WI38 (cell line): ENCODE measurements at regions not wholly inside any gene's neighbourhood (a gene's known extent, or its start where the extent isn't known, plus 50 kb on each side); places are given as distances from the start of the nearest gene placed in this dataset.

Experiments
- H3K4me3 ChIP-seq: 2 replicates; pipeline ENCODE4 v1.5.1; 2011; ENCODE audit warnings: low read depth, mild to moderate bottlenecking, control low read depth, low read length
- CTCF ChIP-seq: IDR thresholded peaks from 2 replicates; pipeline ENCODE4 v1.5.1; 2012; ENCODE audit warnings: low read depth, mild to moderate bottlenecking, control low read depth, low read length

- TF ChIP-seq CTCF = no peak
Observed at GRCh38 chr22:27651486-27651885, 150.1 kb downstream of the MN1 start.

GRCh38 chr22:27654546-27655445 lies 146.8 kb downstream of the MN1 start:
- TF ChIP-seq CTCF = no peak
- H3K4me3 ChIP-seq = no peak overlapping the region

More at GRCh38 chr22:27651486-27651885, 150.1 kb downstream of the MN1 start:
- H3K4me3 ChIP-seq = no peak overlapping the region

GRCh38 chr22:27655582-27656185 lies 145.9 kb downstream of the MN1 start:
- TF ChIP-seq CTCF = no peak
- H3K4me3 ChIP-seq = no peak overlapping the region

GRCh38 chr22:27656970-27657369 lies 144.6 kb downstream of the MN1 start:
- TF ChIP-seq CTCF = no peak
- no peak overlapping the region for H3K4me3 ChIP-seq

- H3K4me3 ChIP-seq = no peak overlapping the region
- TF ChIP-seq CTCF = no peak
Observed at GRCh38 chr22:27660306-27660705, 141.2 kb downstream of the MN1 start.

GRCh38 chr22:27662359-27663301 lies 138.9 kb downstream of the MN1 start:
- no peak for TF ChIP-seq CTCF

More at GRCh38 chr22:27662359-27663301, 138.9 kb downstream of the MN1 start:
- no peak overlapping the region for H3K4me3 ChIP-seq
